ENCODE measurements at regions not wholly inside any gene's neighbourhood (a gene's known extent, or its start where the extent isn't known, plus 50 kb on each side); places are given as distances from the start of the nearest gene placed in this dataset.
"Not testable (repeated sequence)": the region's sequence is repeated elsewhere in the genome, so short reads cannot be mapped to it uniquely, and the experiment has no call there.

GRCh38 chr14:52124791-52125684, 56.2 kb upstream of the NID2 start:
- no peak for DNase-seq (ENCODE audit: low read depth in 2 of 2)

- not testable (repeated sequence) for DNase-seq (ENCODE audit: low read depth in 2 of 2)
These were observed 53.3 kb upstream of the NID2 start for GRCh38 chr14:52122163-52122562.

GRCh38 chr14:52121441-52121840, 52.6 kb upstream of the NID2 start:
- no peak for DNase-seq (ENCODE audit: low read depth in 2 of 2)

- DNase-seq (ENCODE audit: low read depth in 2 of 2): no peak
These were observed 50.2 kb upstream of the NID2 start for GRCh38 chr14:52119030-52119429.

Measured in stimulated activated CD4-positive, alpha-beta T cell treated with anti-CD3 and anti-CD28 coated beads, Interleukin-12 subunit alpha, Interleukin-12 subunit beta, amount 100 ng/mL, for 24 hours (primary cell).